Stomach (tissue), 8 donors: ENCODE measurements at regions not wholly inside any gene's neighbourhood (a gene's known extent, or its start where the extent isn't known, plus 50 kb on each side); places are given as distances from the start of the nearest gene placed in this dataset.

Experiments used
- DNase-seq, 2 donors: peaks; one replicate each; pipeline versions ENCODE4 v3.0.0 to v3.0.0-alpha.2; 2013 to 2019
- H3K27ac ChIP-seq, 5 donors: fragments of 200-600 bp in 4 of 5; sonication (generic) in 4 of 5; one replicate each; pipeline ENCODE4 v1.5.1; 2013 to 2019; ENCODE audit warnings: mild to moderate bottlenecking in 1 of 5, moderate library complexity in 1 of 5
- H3K27me3 ChIP-seq, 3 donors: fragments of 200-600 bp; sonication (generic); one replicate each; pipeline ENCODE4 v1.5.1; 2017 to 2019; ENCODE audit warnings: mixed run types in 1 of 3
- H3K36me3 ChIP-seq, 4 donors: fragments of 200-600 bp; sonication (generic); 1 replicate in 3 of 4; 2 replicates in 1 of 4; pipeline ENCODE4 v1.5.1; 2016 to 2019
- H3K4me1 ChIP-seq, 4 donors: fragments of 200-600 bp; sonication (generic); one replicate each; pipeline ENCODE4 v1.5.1; 2016 to 2019
- H3K4me3 ChIP-seq, 4 donors: fragments of 200-600 bp; sonication (generic) in 3 of 4; one replicate each; pipeline ENCODE4 v1.5.1; 2016 to 2019; ENCODE audit warnings: mild to moderate bottlenecking in 1 of 4
- H3K9me3 ChIP-seq, 4 donors: fragments of 200-600 bp; sonication (generic); one replicate each; pipeline ENCODE4 v1.5.1; 2016 to 2019
- CTCF ChIP-seq, 7 experiments: fragments of 450-650 bp in 4 of 7; fragments of 200-600 bp in 3 of 7; sonication (generic) in 3 of 7; IDR thresholded peaks; one replicate each; pipeline ENCODE4 v1.5.1; 2016 to 2019; ENCODE audit warnings: antibody characterized with exemption in 7 of 7, control low read depth in 2 of 7, mild to moderate bottlenecking in 1 of 7
- EP300 ChIP-seq: sonication (generic); formaldehyde crosslinking; IDR thresholded peaks from one replicate; pipeline ENCODE4 v1.6.1; 2017; ENCODE audit warnings: antibody characterized with exemption
- POLR2A ChIP-seq, 4 donors: fragments of 450-650 bp; IDR thresholded peaks; one replicate each; pipeline ENCODE4 v1.6.1; 2016; ENCODE audit warnings: antibody characterized with exemption in 4 of 4, control low read depth in 2 of 4, mild to moderate bottlenecking in 1 of 4, moderate library complexity in 1 of 4
- POLR2AphosphoS5 ChIP-seq, 3 donors: sonication (generic); formaldehyde crosslinking; IDR thresholded peaks; one replicate each; pipeline ENCODE4 v1.6.1; 2016; ENCODE audit warnings: antibody characterized with exemption in 3 of 3
- WGBS, 5 donors: extraction: QIAGEN DNeasy Blood & Tissue Kit in 3 of 5; methylation state at CpG; one replicate each; pipeline versions ENCODE4 v1.1.5 to v1.1.7; 2013 to 2018; 5-methylcytosine and 5-hydroxymethylcytosine counted together
- intact Hi-C: fragments of 100-400 bp; cut with DNase I; formaldehyde crosslinking; loops from one replicate; pipeline ENCODE4 v1.15.1; 2023; ENCODE audit warnings: low total_unique reads
- donor health status: healthy with polysubstance abuse.
- donor health status: Bipolar disorder and iron deficiency.
- donor health status: healthy.

GRCh38 chr10:4472190-4472904, 353.7 kb upstream of the AKR1E2 start:
- H3K36me3 ChIP-seq, result no peaks in the 10 kb centered on the region
- no peak for DNase-seq
- no peaks in the 10 kb centered on the region for H3K4me1 ChIP-seq
- no peak overlapping the region for H3K4me3 ChIP-seq
- H3K27me3 ChIP-seq, result no peaks in the 10 kb centered on the region
- H3K27ac ChIP-seq, result no peak overlapping the region
- 89 to 95% (median 92%) methylated on average over 7 of the region's 7 CpGs for WGBS, 5 donors
- H3K9me3 ChIP-seq, result no peaks in the 10 kb centered on the region
- no peak for TF ChIP-seq EP300
- no peak for TF ChIP-seq CTCF (IDR thresholded peaks at IDR 0.05)
- intact Hi-C loops, result no loop called here

GRCh38 chr10:4470231-4470835, 355.7 kb upstream of the AKR1E2 start:
- Histone ChIP-seq H3K9me3 (peaks cover 0 to 3% (median 0%) of the 10 kb centered on the region in 4 donors), H3K4me3 (no peak overlapping the region), H3K36me3 (no peaks in the 10 kb centered on the region), H3K27ac (no peak overlapping the region), H3K4me1 (no peaks in the 10 kb centered on the region), H3K27me3 (no peaks in the 10 kb centered on the region)
- TF ChIP-seq CTCF (IDR thresholded peaks at IDR 0.05), result no peak
- TF ChIP-seq POLR2AphosphoS5 (IDR thresholded peaks at IDR 0.05), result no peak
- no peak for TF ChIP-seq POLR2A (IDR thresholded peaks at IDR 0.05)
- no peak for TF ChIP-seq EP300
- intact Hi-C loops, result no loop called here
- no peak for DNase-seq
- 86 to 95% (median 93%) methylated on average over 4 of the region's 4 CpGs for WGBS, 5 donors

- WGBS, 5 donors, result 32 to 61% (median 52%) methylated on average over 1 of the region's 1 CpG
- Histone ChIP-seq H3K9me3 (peaks cover 0 to 3% (median 0%) of the 10 kb centered on the region in 4 donors), H3K36me3 (no peaks in the 10 kb centered on the region), H3K27ac (no peak overlapping the region), H3K27me3 (no peaks in the 10 kb centered on the region), H3K4me3 (no peak overlapping the region), H3K4me1 (no peaks in the 10 kb centered on the region)
- TF ChIP-seq POLR2A (IDR thresholded peaks at IDR 0.05), result no peak
- TF ChIP-seq EP300, result no peak
- no peak for TF ChIP-seq POLR2AphosphoS5 (IDR thresholded peaks at IDR 0.05)
- TF ChIP-seq CTCF (IDR thresholded peaks at IDR 0.05), result no peak
- intact Hi-C loops, result no loop called here
- DNase-seq, result no peak
Measured at GRCh38 chr10:4467481-4467880, 358.5 kb upstream of the AKR1E2 start.

- intact Hi-C loops, result no loop called here
- DNase-seq, result no peak
- H3K4me1 ChIP-seq, result no peaks in the 10 kb centered on the region
- TF ChIP-seq EP300 (no peak), POLR2AphosphoS5 (IDR thresholded peaks at IDR 0.05) (no peak), POLR2A (IDR thresholded peaks at IDR 0.05) (no peak), CTCF (IDR thresholded peaks at IDR 0.05) (no peak)
- no peak overlapping the region for H3K27ac ChIP-seq
- H3K4me3 ChIP-seq, result no peak overlapping the region
- no peaks in the 10 kb centered on the region for H3K27me3 ChIP-seq
- no peaks in the 10 kb centered on the region for H3K36me3 ChIP-seq
- H3K9me3 ChIP-seq, result no peaks in the 10 kb centered on the region
Measured at GRCh38 chr10:4460267-4460666, 365.7 kb upstream of the AKR1E2 start.
